Astrocyte (in vitro differentiated cells and primary cell): ENCODE measurements at regions not wholly inside any gene's neighbourhood (a gene's known extent, or its start where the extent isn't known, plus 50 kb on each side); places are given as distances from the start of the nearest gene placed in this dataset.

Experiments used
- CTCF ChIP-seq: IDR thresholded peaks from 2 replicates; pipeline ENCODE4 v1.5.1; 2011; ENCODE audit warnings: low read depth, mild to moderate bottlenecking, inconsistent platforms, low read length, moderate library complexity; ENCODE audit not compliant: insufficient read depth
- EZH2 ChIP-seq: IDR thresholded peaks from 2 replicates; pipeline ENCODE4 v1.6.1; 2012; ENCODE audit warnings: mild to moderate bottlenecking, low read length, inconsistent platforms; ENCODE audit not compliant: insufficient read depth

DNA sequence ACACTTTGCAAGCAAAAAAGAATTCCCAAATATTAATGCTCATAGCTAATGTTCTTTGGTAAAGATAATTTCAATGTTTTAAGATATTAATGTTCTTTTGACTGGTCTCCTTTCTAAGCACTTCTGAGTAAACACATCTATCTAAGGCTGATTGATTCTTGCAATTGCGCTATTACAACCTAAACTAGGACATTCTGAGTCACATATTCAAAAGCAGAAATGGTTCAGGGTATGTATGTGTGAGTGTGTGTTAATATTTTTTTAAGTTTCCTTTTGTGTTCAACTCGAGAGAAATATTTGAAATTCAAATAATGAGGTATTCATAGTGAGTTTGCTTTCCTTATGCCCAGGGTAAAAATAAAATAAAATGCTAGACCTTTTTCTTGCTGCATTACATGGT is 203.6 kb upstream of the GRIK3 start:
- TF ChIP-seq CTCF: no peak
- TF ChIP-seq EZH2: no peak
